CD4-positive, alpha-beta T cell treated with Interleukin-10 for 1 hour (primary cell): ENCODE measurements at regions not wholly inside any gene's neighbourhood (a gene's known extent, or its start where the extent isn't known, plus 50 kb on each side); places are given as distances from the start of the nearest gene placed in this dataset.

Source experiments
- DNase-seq: peaks from one replicate; pipeline ENCODE4 v3.0.0-alpha.2; 2020

- DNase-seq = no peak
Observed at GRCh38 chr9:32253731-32254130, 130.7 kb upstream of the ACO1 start.

GRCh38 chr9:32255026-32255425 lies 129.4 kb upstream of the ACO1 start:
- DNase-seq = no peak

GRCh38 chr9:32258482-32258881 lies 126.0 kb upstream of the ACO1 start:
- DNase-seq = no peak

- no peak for DNase-seq
Observed at GRCh38 chr9:32260151-32260862, 124.1 kb upstream of the ACO1 start.

- no peak for DNase-seq
Observed at GRCh38 chr9:32264170-32264864, 120.1 kb upstream of the ACO1 start.

GRCh38 chr9:32265037-32265436 lies 119.4 kb upstream of the ACO1 start:
- DNase-seq = no peak

GRCh38 chr9:32278991-32279390 lies 105.5 kb upstream of the ACO1 start:
- DNase-seq = no peak

GRCh38 chr9:32289756-32290155 lies 94.7 kb upstream of the ACO1 start:
- DNase-seq = no peak

GRCh38 chr9:32291370-32291769 lies 93.1 kb upstream of the ACO1 start:
- no peak for DNase-seq

GRCh38 chr9:32292611-32293010 lies 91.8 kb upstream of the ACO1 start:
- DNase-seq = no peak

GRCh38 chr9:32293091-32293490 lies 91.4 kb upstream of the ACO1 start:
- DNase-seq = no peak

- no peak for DNase-seq
Observed at GRCh38 chr9:32294106-32294505, 90.3 kb upstream of the ACO1 start.

GRCh38 chr9:32300373-32300772 lies 84.1 kb upstream of the ACO1 start:
- DNase-seq = no peak

GRCh38 chr9:32304495-32304894 lies 79.9 kb upstream of the ACO1 start:
- DNase-seq = no peak

GRCh38 chr9:32306006-32306405 lies 78.4 kb upstream of the ACO1 start:
- DNase-seq = no peak

GRCh38 chr9:32319312-32319929 lies 65.0 kb upstream of the ACO1 start:
- DNase-seq = no peak

GRCh38 chr9:32322622-32323021 lies 61.8 kb upstream of the ACO1 start:
- DNase-seq = no peak

GRCh38 chr9:32326146-32326545 lies 58.3 kb upstream of the ACO1 start:
- DNase-seq = no peak

GRCh38 chr9:32331240-32331639 lies 53.2 kb upstream of the ACO1 start:
- no peak for DNase-seq

- no peak for DNase-seq
Observed at GRCh38 chr9:32334112-32334511, 50.3 kb upstream of the ACO1 start.
